ENCODE measurements at regions not wholly inside any gene's neighbourhood (a gene's known extent, or its start where the extent isn't known, plus 50 kb on each side); places are given as distances from the start of the nearest gene placed in this dataset.
"Not testable (repeated sequence)": the region's sequence is repeated elsewhere in the genome, so short reads cannot be mapped to it uniquely, and the experiment has no call there.

GRCh38 chr7:121531175-121532070, 135.3 kb upstream of the FAM3C start:
- DNase-seq (ENCODE audit: low read depth in 4 of 4, low spot score in 3 of 4) = no peak

- DNase-seq (ENCODE audit: low read depth in 4 of 4, low spot score in 3 of 4) = no peak
These were observed 134.4 kb upstream of the FAM3C start for GRCh38 chr7:121530227-121531174.

GRCh38 chr7:121529003-121529402, 132.9 kb upstream of the FAM3C start:
- no peak for DNase-seq (ENCODE audit: low read depth in 4 of 4, low spot score in 3 of 4)

- DNase-seq (ENCODE audit: low read depth in 4 of 4, low spot score in 3 of 4) = not testable (repeated sequence)
These were observed 130.1 kb upstream of the FAM3C start for GRCh38 chr7:121526210-121526609.

GRCh38 chr7:121525155-121525819, 129.2 kb upstream of the FAM3C start:
- no peak for DNase-seq (ENCODE audit: low read depth in 4 of 4, low spot score in 3 of 4)

GRCh38 chr7:121521711-121522400, 125.7 kb upstream of the FAM3C start:
- DNase-seq (ENCODE audit: low read depth in 4 of 4, low spot score in 3 of 4) = no peak

- no peak for DNase-seq (ENCODE audit: low read depth in 4 of 4, low spot score in 3 of 4)
These were observed 124.8 kb upstream of the FAM3C start for GRCh38 chr7:121520911-121521310.

- DNase-seq (ENCODE audit: low read depth in 4 of 4, low spot score in 3 of 4) = no peak
These were observed 123.7 kb upstream of the FAM3C start for GRCh38 chr7:121519548-121520521.

GRCh38 chr7:121517591-121517990, 121.5 kb upstream of the FAM3C start:
- no peak for DNase-seq (ENCODE audit: low read depth in 4 of 4, low spot score in 3 of 4)

GRCh38 chr7:121516821-121517220, 120.7 kb upstream of the FAM3C start:
- DNase-seq (ENCODE audit: low read depth in 4 of 4, low spot score in 3 of 4) = peak; percentile 20 to 44 (median 36)

GRCh38 chr7:121515630-121516401, 119.7 kb upstream of the FAM3C start:
- DNase-seq (ENCODE audit: low read depth in 4 of 4, low spot score in 3 of 4) = no peak

GRCh38 chr7:121515229-121515628, 119.1 kb upstream of the FAM3C start:
- DNase-seq (ENCODE audit: low read depth in 4 of 4, low spot score in 3 of 4) = no peak

GRCh38 chr7:121513105-121513504, 117.0 kb upstream of the FAM3C start:
- DNase-seq (ENCODE audit: low read depth in 4 of 4, low spot score in 3 of 4) = no peak

GRCh38 chr7:121510858-121511482, 114.9 kb upstream of the FAM3C start:
- no peak for DNase-seq (ENCODE audit: low read depth in 4 of 4, low spot score in 3 of 4)

- DNase-seq (ENCODE audit: low read depth in 4 of 4, low spot score in 3 of 4) = no peak
These were observed 114.2 kb upstream of the FAM3C start for GRCh38 chr7:121510302-121510701.

GRCh38 chr7:121505540-121506182, 109.6 kb upstream of the FAM3C start:
- no peak for DNase-seq (ENCODE audit: low read depth in 4 of 4, low spot score in 3 of 4)

GRCh38 chr7:121505021-121505420, 108.9 kb upstream of the FAM3C start:
- no peak for DNase-seq (ENCODE audit: low read depth in 4 of 4, low spot score in 3 of 4)
